Body of pancreas (tissue), 4 donors: ENCODE measurements at regions not wholly inside any gene's neighbourhood (a gene's known extent, or its start where the extent isn't known, plus 50 kb on each side); places are given as distances from the start of the nearest gene placed in this dataset.
"Not testable (repeated sequence)": the region's sequence is repeated elsewhere in the genome, so short reads cannot be mapped to it uniquely, and the experiment has no call there.

ENCODE experiments used
- ATAC-seq: fragments of 150-250 bp; one replicate; pipeline ENCODE4 v1.9.1; 2016
- DNase-seq, 4 donors: peaks; one replicate each; pipeline ENCODE4 v3.0.0-alpha.2; 2019
- H3K27ac ChIP-seq, 4 donors: fragments of 200-600 bp; sonication (generic); 1 replicate in 3 of 4; 2 replicates in 1 of 4; pipeline versions ENCODE4 v1.5.1 to v1.6.1; 2016 to 2019; ENCODE audit warnings: mild to moderate bottlenecking in 1 of 4, mixed read lengths in 1 of 4, moderate library complexity in 1 of 4
- H3K27me3 ChIP-seq, 2 donors: fragments of 200-600 bp; sonication (generic); one replicate each; pipeline ENCODE4 v1.6.0; 2016; ENCODE audit warnings: mild to moderate bottlenecking in 1 of 2
- H3K36me3 ChIP-seq, 2 donors: fragments of 200-600 bp; sonication (generic); replicated peaks in 1 of 2; 2 replicates each; pipeline ENCODE4 v1.5.1; 2016; ENCODE audit warnings: low read depth in 2 of 2; ENCODE audit not compliant: insufficient read depth in 1 of 2
- H3K4me1 ChIP-seq: fragments of 200-600 bp; sonication (generic); one replicate; pipeline ENCODE4 v1.6.0; 2016
- H3K4me3 ChIP-seq, 2 donors: fragments of 200-600 bp; sonication (generic); 1 replicate in 1 of 2; 2 replicates in 1 of 2; pipeline ENCODE4 v1.5.1; 2016 to 2019
- H3K9me3 ChIP-seq, 3 donors: fragments of 200-600 bp; sonication (generic); 1 replicate in 2 of 3; 2 replicates in 1 of 3; pipeline ENCODE4 v1.5.1; 2016
- POLR2A ChIP-seq, 3 donors: fragments of 450-650 bp; IDR thresholded peaks; one replicate each; pipeline ENCODE4 v1.6.1; 2016; ENCODE audit warnings: antibody characterized with exemption in 3 of 3, mild to moderate bottlenecking in 2 of 3
- WGBS, 2 donors: methylation state at CpG; one replicate each; pipeline ENCODE4 v1.1.5; 2017; 5-methylcytosine and 5-hydroxymethylcytosine counted together
- intact Hi-C: fragments of 100-400 bp; cut with DNase I; formaldehyde crosslinking; loops from one replicate; pipeline ENCODE4 v1.15.1; 2023
- TF ChIP-seq, protein P1 (sequence below), 7 experiments: fragments of 450-650 bp in 4 of 7; fragments of 200-600 bp in 3 of 7; sonication (generic) in 3 of 7; IDR thresholded peaks; one replicate each; pipeline ENCODE4 v1.5.1; 2016 to 2019; ENCODE audit warnings: antibody characterized with exemption in 7 of 7

DNA sequence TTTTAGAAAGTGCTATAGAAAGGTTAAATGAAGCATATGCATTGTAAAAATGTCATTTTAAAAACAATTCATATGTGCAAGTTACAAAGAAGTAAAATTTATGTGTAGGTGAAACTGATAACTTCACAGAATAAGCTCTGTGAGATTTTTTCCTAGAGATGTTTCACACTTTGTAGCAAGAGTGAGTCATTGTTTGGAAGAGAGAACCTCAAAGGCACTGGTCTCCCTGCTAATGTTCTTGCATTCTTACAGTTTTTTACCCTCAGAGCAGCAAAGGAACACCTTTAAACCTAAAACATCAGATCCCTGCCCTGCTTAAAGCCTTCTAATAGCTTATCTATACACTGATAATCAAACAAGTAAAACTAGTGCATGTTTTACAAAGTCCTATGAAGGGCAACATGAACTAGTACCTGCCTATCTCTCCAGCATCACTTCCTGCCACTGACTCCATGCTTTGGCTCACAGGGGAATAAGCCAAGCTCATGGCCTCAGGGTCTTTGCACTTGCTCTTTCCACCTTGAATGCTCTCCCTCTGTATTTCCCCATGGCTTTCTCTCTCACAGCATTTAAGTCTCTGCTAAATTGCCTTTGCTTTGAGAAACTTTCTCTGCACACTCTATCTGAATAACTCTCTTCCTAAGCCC, 997.0 kb downstream of the GATA3 start:
- no peak for ATAC-seq
- TF ChIP-seq POLR2A (IDR thresholded peaks at IDR 0.05) = no peak
- Histone ChIP-seq H3K27ac (no peak overlapping the region), H3K9me3 (no peaks in the 10 kb centered on the region), H3K36me3 (no peaks in the 10 kb centered on the region), H3K4me3 (no peak overlapping the region), H3K27me3 (no peaks in the 10 kb centered on the region), H3K4me1 (no peaks in the 10 kb centered on the region)
- DNase-seq = no peak
- intact Hi-C loops = no loop called here

DNA sequence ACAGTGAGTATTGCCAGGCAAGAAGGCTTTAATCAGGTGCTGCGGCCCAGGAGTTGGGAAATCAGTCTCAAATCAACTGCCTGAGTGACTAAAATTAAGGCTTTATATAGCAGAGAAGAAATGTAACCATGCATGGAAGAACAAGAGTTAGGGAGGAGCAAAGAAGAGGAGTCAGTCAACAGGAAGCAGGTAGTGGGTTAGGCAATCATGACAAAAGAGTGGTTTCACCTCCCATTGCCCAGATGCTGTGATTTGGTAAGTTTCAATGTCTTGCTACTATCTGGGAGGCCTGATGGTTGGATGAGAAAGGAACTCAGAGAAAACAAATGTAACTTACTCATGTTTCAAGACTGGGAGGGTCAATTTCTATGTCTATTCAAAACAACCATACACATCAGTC, 998.3 kb downstream of the GATA3 start:
- intact Hi-C loops = no loop called here
- TF ChIP-seq, protein P1, sequence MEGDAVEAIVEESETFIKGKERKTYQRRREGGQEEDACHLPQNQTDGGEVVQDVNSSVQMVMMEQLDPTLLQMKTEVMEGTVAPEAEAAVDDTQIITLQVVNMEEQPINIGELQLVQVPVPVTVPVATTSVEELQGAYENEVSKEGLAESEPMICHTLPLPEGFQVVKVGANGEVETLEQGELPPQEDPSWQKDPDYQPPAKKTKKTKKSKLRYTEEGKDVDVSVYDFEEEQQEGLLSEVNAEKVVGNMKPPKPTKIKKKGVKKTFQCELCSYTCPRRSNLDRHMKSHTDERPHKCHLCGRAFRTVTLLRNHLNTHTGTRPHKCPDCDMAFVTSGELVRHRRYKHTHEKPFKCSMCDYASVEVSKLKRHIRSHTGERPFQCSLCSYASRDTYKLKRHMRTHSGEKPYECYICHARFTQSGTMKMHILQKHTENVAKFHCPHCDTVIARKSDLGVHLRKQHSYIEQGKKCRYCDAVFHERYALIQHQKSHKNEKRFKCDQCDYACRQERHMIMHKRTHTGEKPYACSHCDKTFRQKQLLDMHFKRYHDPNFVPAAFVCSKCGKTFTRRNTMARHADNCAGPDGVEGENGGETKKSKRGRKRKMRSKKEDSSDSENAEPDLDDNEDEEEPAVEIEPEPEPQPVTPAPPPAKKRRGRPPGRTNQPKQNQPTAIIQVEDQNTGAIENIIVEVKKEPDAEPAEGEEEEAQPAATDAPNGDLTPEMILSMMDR (IDR thresholded peaks at IDR 0.05) = no peak
- TF ChIP-seq POLR2A (IDR thresholded peaks at IDR 0.05) = no peak
- 55 to 62% methylated on average over 1 of the region's 1 CpG for WGBS, 2 donors

DNA sequence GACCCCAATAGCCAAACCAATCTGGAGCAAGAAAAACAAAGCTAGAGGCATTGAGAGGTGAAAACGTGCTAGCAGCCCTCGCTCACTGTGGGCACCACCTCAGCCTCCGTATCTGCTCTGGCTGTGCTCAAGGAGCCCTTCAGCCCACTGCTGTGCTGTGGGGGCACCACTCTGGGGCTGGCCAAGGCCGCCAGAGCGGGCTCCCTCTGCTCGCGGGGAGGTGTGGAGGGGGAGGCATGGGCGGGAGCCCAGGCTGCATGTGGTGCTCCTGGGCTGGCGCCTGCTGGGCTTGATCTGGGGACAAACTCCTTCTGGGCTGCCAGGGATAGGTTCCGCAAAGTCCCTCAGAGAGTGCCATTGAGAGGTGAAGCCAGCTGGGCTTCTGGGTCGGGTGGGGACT, 1002.0 kb downstream of the GATA3 start:
- DNase-seq (no peak), ATAC-seq (no peak)
- intact Hi-C loops = no loop called here
- no peak overlapping the region for H3K4me3 ChIP-seq
- no peaks in the 10 kb centered on the region for H3K36me3 ChIP-seq
- 85 to 93% methylated on average over 8 to 11 of the region's 11 CpGs for WGBS, 2 donors
- TF ChIP-seq, protein P1 (IDR thresholded peaks at IDR 0.05) = no peak
- TF ChIP-seq POLR2A (IDR thresholded peaks at IDR 0.05) = no peak
- no peaks in the 10 kb centered on the region for H3K9me3 ChIP-seq
- H3K27me3 ChIP-seq = no peaks in the 10 kb centered on the region
- H3K4me1 ChIP-seq = no peaks in the 10 kb centered on the region
- no peak overlapping the region for H3K27ac ChIP-seq

More for the DNA sequence above, 998.3 kb downstream of the GATA3 start:
- no peak overlapping the region for H3K4me3 ChIP-seq
- no peaks in the 10 kb centered on the region for H3K27me3 ChIP-seq
- ATAC-seq (no peak), DNase-seq (no peak)
- H3K9me3 ChIP-seq = no peaks in the 10 kb centered on the region
- H3K27ac ChIP-seq = no peak overlapping the region
- H3K4me1 ChIP-seq = no peaks in the 10 kb centered on the region
- H3K36me3 ChIP-seq = no peaks in the 10 kb centered on the region

DNA sequence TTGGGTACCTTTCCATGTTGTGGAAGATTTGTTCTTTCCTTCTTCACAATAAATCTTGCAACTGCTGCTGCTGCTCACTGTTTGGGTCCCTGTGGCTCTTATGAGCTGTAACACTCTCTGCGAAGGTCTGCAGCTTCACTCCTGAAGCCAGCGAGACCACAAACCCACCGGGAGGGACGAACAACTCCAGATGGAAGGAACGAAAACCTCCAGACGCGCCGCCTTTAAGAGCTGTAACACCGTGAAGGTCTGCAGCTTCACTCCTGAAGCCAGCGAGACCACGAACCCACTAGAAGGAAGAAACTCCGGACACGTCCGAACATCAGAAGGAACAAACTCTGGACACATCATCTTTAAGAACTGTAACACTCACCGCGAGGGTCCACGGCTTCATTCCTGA, 1002.8 kb downstream of the GATA3 start:
- H3K27me3 ChIP-seq, H3K4me1 ChIP-seq, DNase-seq, ATAC-seq, H3K27ac ChIP-seq, intact Hi-C loops, H3K36me3 ChIP-seq, H3K4me3 ChIP-seq, H3K9me3 ChIP-seq: not testable (repeated sequence)
- 75 to 81% methylated on average over 17 of the region's 17 CpGs for WGBS, 2 donors

DNA sequence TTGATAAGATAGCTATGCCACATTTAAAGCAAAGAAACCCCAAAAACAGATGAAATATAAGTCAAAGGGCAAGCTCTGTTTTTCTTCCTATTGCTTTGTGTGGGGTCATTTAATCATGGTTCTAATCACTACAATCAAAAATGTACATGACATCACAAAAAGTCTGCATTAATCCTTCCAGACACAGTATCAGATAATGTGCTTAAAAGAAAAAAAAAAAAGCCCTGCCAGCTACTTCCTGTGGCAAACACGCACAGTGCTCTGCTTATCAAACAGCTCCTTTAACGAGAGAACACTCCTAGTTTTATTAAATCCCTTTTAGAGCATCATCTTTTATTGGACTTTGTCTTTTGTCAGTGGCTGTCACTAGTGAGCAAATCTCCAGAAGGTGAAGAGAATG, 1005.8 kb downstream of the GATA3 start:
- no peak for DNase-seq
- no peaks in the 10 kb centered on the region for H3K36me3 ChIP-seq
- ATAC-seq = no peak
- intact Hi-C loops = no loop called here
- 0 to 1% methylated on average over 2 of the region's 2 CpGs for WGBS, 2 donors
- TF ChIP-seq POLR2A (IDR thresholded peaks at IDR 0.05) = no peak
- TF ChIP-seq, protein P1 (IDR thresholded peaks at IDR 0.05) = no peak
- no peaks in the 10 kb centered on the region for H3K27me3 ChIP-seq
- H3K27ac ChIP-seq = no peak overlapping the region
- H3K4me1 ChIP-seq = no peaks in the 10 kb centered on the region
- H3K9me3 ChIP-seq = no peaks in the 10 kb centered on the region
- H3K4me3 ChIP-seq = no peak overlapping the region

DNA sequence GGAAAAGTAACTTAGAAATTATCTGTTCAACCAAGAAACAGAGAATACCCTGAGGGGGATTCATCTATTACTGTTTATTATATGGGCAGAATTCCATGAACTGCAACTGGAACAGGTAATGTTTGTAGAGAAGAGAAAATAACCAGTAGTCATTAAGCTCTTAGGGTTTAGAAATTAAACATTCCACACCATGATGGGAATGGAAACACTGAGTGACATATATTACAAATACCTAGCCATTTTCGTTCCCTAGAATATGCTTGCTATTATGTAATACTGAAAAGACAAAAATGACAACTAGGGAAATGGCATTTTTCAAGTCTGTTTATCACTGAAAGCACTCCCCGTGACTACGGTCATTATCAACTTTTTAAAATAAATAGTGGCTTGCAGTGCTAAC, 1007.4 kb downstream of the GATA3 start:
- Histone ChIP-seq H3K9me3 (no peaks in the 10 kb centered on the region), H3K27me3 (no peaks in the 10 kb centered on the region), H3K27ac (no peak overlapping the region), H3K36me3 (no peaks in the 10 kb centered on the region), H3K4me1 (no peaks in the 10 kb centered on the region), H3K4me3 (no peak overlapping the region)
- TF ChIP-seq POLR2A (IDR thresholded peaks at IDR 0.05) = no peak
- TF ChIP-seq, protein P1 (IDR thresholded peaks at IDR 0.05) = no peak
- ATAC-seq (no peak), DNase-seq (no peak)
- 11 to 22% methylated on average over 3 of the region's 3 CpGs for WGBS, 2 donors
- intact Hi-C loops = no loop called here
